ENCODE measurements at regions not wholly inside any gene's neighbourhood (a gene's known extent, or its start where the extent isn't known, plus 50 kb on each side); places are given as distances from the start of the nearest gene placed in this dataset.
"Not testable (repeated sequence)": the region's sequence is repeated elsewhere in the genome, so short reads cannot be mapped to it uniquely, and the experiment has no call there.

DNA sequence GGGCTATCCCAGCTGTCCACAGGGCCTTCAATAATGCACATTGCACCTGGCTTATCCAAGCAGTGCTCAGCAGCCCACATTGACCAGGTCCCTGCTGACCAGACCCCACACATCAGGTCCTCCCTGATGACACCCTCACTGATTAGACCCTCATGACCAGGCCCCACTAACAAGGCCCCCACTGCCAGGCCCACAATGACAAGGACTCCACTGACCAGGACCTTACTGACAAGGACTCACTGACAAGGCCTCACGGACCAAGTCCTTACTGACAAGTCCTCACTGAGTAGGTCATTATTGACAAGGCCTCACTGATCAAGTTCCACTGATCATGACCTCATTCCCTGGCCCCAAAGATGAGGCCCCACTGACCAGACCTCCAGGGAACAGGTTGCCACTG is 3837.8 kb upstream of the OR11H1 start:
- H3K4me1 ChIP-seq (ENCODE audit: control insufficient read depth in 1 of 2, insufficient read depth in 2 of 2, low read length in 2 of 2); H3K4me3 ChIP-seq (ENCODE audit: low read length in 2 of 2); H3K9me3 ChIP-seq (ENCODE audit: control insufficient read depth, low read length); H3K36me3 ChIP-seq (ENCODE audit: control insufficient read depth in 1 of 2, insufficient read depth in 2 of 2, low read length in 1 of 2); ATAC-seq (ENCODE audit: low FRiP score); H3K27ac ChIP-seq (ENCODE audit: low read depth in 1 of 2, low read length in 2 of 2); H3K27me3 ChIP-seq (ENCODE audit: control insufficient read depth in 1 of 2, insufficient read depth in 2 of 2, low read length in 1 of 2); intact Hi-C loops (cut with DNase I); DNase-seq: not testable (repeated sequence)
- WGBS, 2 donors, result 55 to 57% methylated on average over 1 of the region's 1 CpG

DNA sequence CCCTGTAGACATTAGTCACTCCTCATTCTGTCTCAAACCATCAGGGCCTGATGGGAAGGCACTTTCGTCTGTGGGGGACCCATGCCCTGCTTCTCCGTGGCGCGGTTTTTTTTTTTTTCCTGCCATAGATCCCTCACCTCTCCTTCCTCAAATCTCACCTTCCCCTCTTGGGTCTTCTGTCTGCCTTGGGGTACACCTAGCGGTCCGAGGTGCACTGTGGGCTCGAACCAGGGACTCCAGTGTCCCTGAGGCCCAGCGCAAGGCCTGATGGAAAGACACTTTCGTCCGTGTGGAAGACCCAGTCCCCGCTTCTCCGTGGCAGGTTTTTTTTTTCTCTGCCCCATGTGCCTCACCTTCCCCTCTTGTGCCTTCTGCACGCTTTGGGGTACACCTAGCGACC is 3824.4 kb upstream of the OR11H1 start:
- ATAC-seq (ENCODE audit: low FRiP score); intact Hi-C loops (cut with DNase I); H3K27ac ChIP-seq (ENCODE audit: low read depth in 1 of 2, low read length in 2 of 2); H3K27me3 ChIP-seq (ENCODE audit: control insufficient read depth in 1 of 2, insufficient read depth in 2 of 2, low read length in 1 of 2); H3K4me1 ChIP-seq (ENCODE audit: control insufficient read depth in 1 of 2, insufficient read depth in 2 of 2, low read length in 2 of 2); H3K4me3 ChIP-seq (ENCODE audit: low read length in 2 of 2); H3K9me3 ChIP-seq (ENCODE audit: control insufficient read depth, low read length); H3K36me3 ChIP-seq (ENCODE audit: control insufficient read depth in 1 of 2, insufficient read depth in 2 of 2, low read length in 1 of 2): not testable (repeated sequence)
- 53 to 57% methylated on average over 10 of the region's 14 CpGs for WGBS, 2 donors
- DNase-seq, result peak; percentile 46 to 62

DNA sequence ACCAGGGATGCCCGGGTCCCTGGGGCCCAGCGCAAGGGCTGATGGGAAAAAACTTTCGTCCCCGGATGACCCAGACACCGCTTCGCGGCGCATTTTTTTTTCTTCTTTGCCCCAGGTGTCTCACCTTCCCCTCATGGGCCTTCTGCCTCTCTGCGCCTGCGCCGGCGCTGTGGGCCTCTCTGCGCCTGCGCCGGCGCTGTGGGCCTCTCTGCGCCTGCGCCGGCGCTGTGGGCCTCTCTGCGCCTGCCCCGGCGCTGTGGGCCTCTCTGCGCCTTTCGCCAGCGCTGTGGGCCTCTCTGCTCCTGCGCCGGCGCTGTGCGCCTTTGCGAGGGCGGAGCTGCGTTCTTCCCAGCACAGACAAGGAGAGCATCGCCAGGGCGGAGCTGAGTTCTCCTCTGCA is 3821.2 kb upstream of the OR11H1 start:
- WGBS, 2 donors, result 75% methylated on average over 15 of the region's 35 CpGs; no CpG with 5 or more reads in 1 of the 2 donors
- DNase-seq; ATAC-seq (ENCODE audit: low FRiP score); H3K27ac ChIP-seq (ENCODE audit: low read depth in 1 of 2, low read length in 2 of 2); H3K36me3 ChIP-seq (ENCODE audit: control insufficient read depth in 1 of 2, insufficient read depth in 2 of 2, low read length in 1 of 2); H3K4me1 ChIP-seq (ENCODE audit: control insufficient read depth in 1 of 2, insufficient read depth in 2 of 2, low read length in 2 of 2); H3K27me3 ChIP-seq (ENCODE audit: control insufficient read depth in 1 of 2, insufficient read depth in 2 of 2, low read length in 1 of 2); intact Hi-C loops (cut with DNase I); H3K4me3 ChIP-seq (ENCODE audit: low read length in 2 of 2); H3K9me3 ChIP-seq (ENCODE audit: control insufficient read depth, low read length): not testable (repeated sequence)

Measured in aorta (tissue), 5 donors.